ENCODE measurements at regions not wholly inside any gene's neighbourhood (a gene's known extent, or its start where the extent isn't known, plus 50 kb on each side); places are given as distances from the start of the nearest gene placed in this dataset.

- CTCF ChIA-PET = no interaction called here
- no peak for TF ChIP-seq CTCF (conservative IDR thresholded peaks at IDR 0.05; ENCODE audit: low read depth)
- POLR2A ChIA-PET (ENCODE audit: low non-redundant PET) = no interaction called here
- no peak overlapping the region for H3K27ac ChIP-seq
- DNase-seq (ENCODE audit: low spot score) = no peak
These were observed 264.5 kb downstream of the IL15 start for GRCh38 chr4:141900856-141901255.

- H3K27ac ChIP-seq = no peak overlapping the region
- no peak for DNase-seq (ENCODE audit: low spot score)
- ChIA-PET POLR2A (ENCODE audit: low non-redundant PET) (no interaction called here), CTCF (no interaction called here)
- no peak for TF ChIP-seq CTCF (conservative IDR thresholded peaks at IDR 0.05; ENCODE audit: low read depth)
These were observed 269.4 kb downstream of the IL15 start for GRCh38 chr4:141905751-141906150.

GRCh38 chr4:141909541-141909940 is 273.2 kb downstream of the IL15 start:
- H3K27ac ChIP-seq = no peak overlapping the region

GRCh38 chr4:141912831-141913230 is 276.4 kb downstream of the IL15 start:
- DNase-seq (ENCODE audit: low spot score) = no peak
- CTCF ChIA-PET = no interaction called here
- POLR2A ChIA-PET (ENCODE audit: low non-redundant PET) = no interaction called here
- H3K27ac ChIP-seq = no peak overlapping the region
- TF ChIP-seq CTCF (conservative IDR thresholded peaks at IDR 0.05; ENCODE audit: low read depth) = no peak

More at GRCh38 chr4:141909541-141909940, 273.2 kb downstream of the IL15 start:
- no peak for DNase-seq (ENCODE audit: low spot score)
- no peak for TF ChIP-seq CTCF (conservative IDR thresholded peaks at IDR 0.05; ENCODE audit: low read depth)
- POLR2A ChIA-PET (ENCODE audit: low non-redundant PET) = no interaction called here
- CTCF ChIA-PET = no interaction called here

- ChIA-PET POLR2A (ENCODE audit: low non-redundant PET) (no interaction called here), CTCF (no interaction called here)
- no peak for TF ChIP-seq CTCF (conservative IDR thresholded peaks at IDR 0.05; ENCODE audit: low read depth)
- H3K27ac ChIP-seq = no peak overlapping the region
- no peak for DNase-seq (ENCODE audit: low spot score)
These were observed 277.5 kb downstream of the IL15 start for GRCh38 chr4:141913928-141914327.

GRCh38 chr4:141914746-141915145 is 278.4 kb downstream of the IL15 start:
- TF ChIP-seq CTCF (conservative IDR thresholded peaks at IDR 0.05; ENCODE audit: low read depth) = no peak
- H3K27ac ChIP-seq = no peak overlapping the region
- CTCF ChIA-PET = no interaction called here
- DNase-seq (ENCODE audit: low spot score) = no peak
- POLR2A ChIA-PET (ENCODE audit: low non-redundant PET) = no interaction called here

- ChIA-PET POLR2A (ENCODE audit: low non-redundant PET) (no interaction called here), CTCF (no interaction called here)
- DNase-seq (ENCODE audit: low spot score) = no peak
- H3K27ac ChIP-seq = no peak overlapping the region
- TF ChIP-seq CTCF (conservative IDR thresholded peaks at IDR 0.05; ENCODE audit: low read depth) = no peak
These were observed 283.3 kb downstream of the IL15 start for GRCh38 chr4:141919649-141920048.
